ENCODE measurements at regions not wholly inside any gene's neighbourhood (a gene's known extent, or its start where the extent isn't known, plus 50 kb on each side); places are given as distances from the start of the nearest gene placed in this dataset.

DNA sequence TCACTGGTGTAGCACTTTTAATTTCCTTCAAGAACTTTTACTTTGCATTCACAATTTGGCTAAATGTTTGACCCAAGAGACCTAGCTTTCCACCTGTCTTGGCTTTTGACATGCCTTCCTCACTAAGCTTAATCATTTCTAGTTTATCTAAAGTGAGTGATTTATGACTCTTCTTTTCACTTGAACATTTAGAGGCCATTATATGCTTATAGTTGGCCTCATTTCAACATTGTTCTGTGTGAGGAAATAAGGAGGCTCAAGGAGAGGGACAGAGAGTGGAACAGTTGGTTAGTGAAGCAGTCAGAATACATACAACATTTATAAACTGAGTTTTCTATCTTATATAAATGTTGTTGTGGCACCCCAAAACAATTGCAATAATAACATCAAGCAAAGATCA, 489.3 kb upstream of the CDH2 start:
- no peak for FAIRE-seq
- Histone ChIP-seq H3K27me3 (ENCODE audit: control insufficient read depth in 1 of 2, insufficient read depth in 2 of 2, low read length in 2 of 2) (no peaks in the 10 kb centered on the region), H3K9me3 (ENCODE audit: low read length) (no peaks in the 10 kb centered on the region), H3K4me2 (ENCODE audit: low read depth, low read length) (no peak overlapping the region), H4K20me1 (ENCODE audit: insufficient read depth, low read length) (no peaks in the 10 kb centered on the region), H3K79me2 (ENCODE audit: insufficient read depth, low read length) (no peaks in the 10 kb centered on the region), H2AFZ (ENCODE audit: low read length) (no peak overlapping the region), H3K27ac (ENCODE audit: extremely low read length, insufficient read depth, low read length) (no peak overlapping the region), H3K4me1 (ENCODE audit: insufficient read depth, low read length) (no peaks in the 10 kb centered on the region), H3K9ac (ENCODE audit: insufficient read depth, low read depth, low read length) (no peak overlapping the region), H3K36me3 (replicated peaks in 1 of 2; ENCODE audit: control insufficient read depth in 1 of 2, insufficient read depth in 2 of 2, low read length in 2 of 2) (no peaks in the 10 kb centered on the region), H3K4me3 (replicated peaks in 1 of 3; ENCODE audit: insufficient read depth in 1 of 3, low read depth in 2 of 3, low read length in 3 of 3) (no peak overlapping the region)
- no peak for DNase-seq (ENCODE audit: low spot score)
- CTCF ChIA-PET (ENCODE audit: low intra/inter-chr PET ratio, low total read pairs): no interaction called here
- TF ChIP-seq ZNF816 (CRISPR knock-in tag; IDR thresholded peaks at IDR 0.05; ENCODE audit: borderline replicate concordance) (no peak), KAT2B (IDR thresholded peaks at IDR 0.05; ENCODE audit: borderline replicate concordance, low read depth, low read length) (no peak), BCLAF1 (IDR thresholded peaks at IDR 0.05) (no peak), ELF1 (CRISPR knock-in tag; IDR thresholded peaks at IDR 0.05) (no peak), ZNF670 (CRISPR knock-in tag; IDR thresholded peaks at IDR 0.05; ENCODE audit: borderline replicate concordance) (no peak), ETV6 (CRISPR knock-in tag; conservative IDR thresholded peaks at IDR 0.05) (no peak), E2F1 (CRISPR knock-in tag; IDR thresholded peaks at IDR 0.05) (no peak), JDP2 (CRISPR knock-in tag; IDR thresholded peaks at IDR 0.05; ENCODE audit: borderline replicate concordance) (no peak), MIER2 (CRISPR knock-in tag; IDR thresholded peaks at IDR 0.05) (no peak), GFI1 (CRISPR knock-in tag; IDR thresholded peaks at IDR 0.05; ENCODE audit: borderline replicate concordance) (no peak), AKAP8 (CRISPR knock-in tag; IDR thresholded peaks at IDR 0.05) (no peak), BRCA1 (CRISPR knock-in tag; IDR thresholded peaks at IDR 0.05) (no peak), FLYWCH1 (CRISPR knock-in tag; IDR thresholded peaks at IDR 0.05) (no peak)
- TF ChIP-seq, protein P1, sequence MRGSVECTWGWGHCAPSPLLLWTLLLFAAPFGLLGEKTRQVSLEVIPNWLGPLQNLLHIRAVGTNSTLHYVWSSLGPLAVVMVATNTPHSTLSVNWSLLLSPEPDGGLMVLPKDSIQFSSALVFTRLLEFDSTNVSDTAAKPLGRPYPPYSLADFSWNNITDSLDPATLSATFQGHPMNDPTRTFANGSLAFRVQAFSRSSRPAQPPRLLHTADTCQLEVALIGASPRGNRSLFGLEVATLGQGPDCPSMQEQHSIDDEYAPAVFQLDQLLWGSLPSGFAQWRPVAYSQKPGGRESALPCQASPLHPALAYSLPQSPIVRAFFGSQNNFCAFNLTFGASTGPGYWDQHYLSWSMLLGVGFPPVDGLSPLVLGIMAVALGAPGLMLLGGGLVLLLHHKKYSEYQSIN (CRISPR knock-in tag; IDR thresholded peaks at IDR 0.05; ENCODE audit: borderline replicate concordance): no peak
- TF ChIP-seq, protein P2, sequence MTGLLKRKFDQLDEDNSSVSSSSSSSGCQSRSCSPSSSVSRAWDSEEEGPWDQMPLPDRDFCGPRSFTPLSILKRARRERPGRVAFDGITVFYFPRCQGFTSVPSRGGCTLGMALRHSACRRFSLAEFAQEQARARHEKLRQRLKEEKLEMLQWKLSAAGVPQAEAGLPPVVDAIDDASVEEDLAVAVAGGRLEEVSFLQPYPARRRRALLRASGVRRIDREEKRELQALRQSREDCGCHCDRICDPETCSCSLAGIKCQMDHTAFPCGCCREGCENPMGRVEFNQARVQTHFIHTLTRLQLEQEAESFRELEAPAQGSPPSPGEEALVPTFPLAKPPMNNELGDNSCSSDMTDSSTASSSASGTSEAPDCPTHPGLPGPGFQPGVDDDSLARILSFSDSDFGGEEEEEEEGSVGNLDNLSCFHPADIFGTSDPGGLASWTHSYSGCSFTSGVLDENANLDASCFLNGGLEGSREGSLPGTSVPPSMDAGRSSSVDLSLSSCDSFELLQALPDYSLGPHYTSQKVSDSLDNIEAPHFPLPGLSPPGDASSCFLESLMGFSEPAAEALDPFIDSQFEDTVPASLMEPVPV (CRISPR knock-in tag; IDR thresholded peaks at IDR 0.05): no peak
- TF ChIP-seq, protein P3, sequence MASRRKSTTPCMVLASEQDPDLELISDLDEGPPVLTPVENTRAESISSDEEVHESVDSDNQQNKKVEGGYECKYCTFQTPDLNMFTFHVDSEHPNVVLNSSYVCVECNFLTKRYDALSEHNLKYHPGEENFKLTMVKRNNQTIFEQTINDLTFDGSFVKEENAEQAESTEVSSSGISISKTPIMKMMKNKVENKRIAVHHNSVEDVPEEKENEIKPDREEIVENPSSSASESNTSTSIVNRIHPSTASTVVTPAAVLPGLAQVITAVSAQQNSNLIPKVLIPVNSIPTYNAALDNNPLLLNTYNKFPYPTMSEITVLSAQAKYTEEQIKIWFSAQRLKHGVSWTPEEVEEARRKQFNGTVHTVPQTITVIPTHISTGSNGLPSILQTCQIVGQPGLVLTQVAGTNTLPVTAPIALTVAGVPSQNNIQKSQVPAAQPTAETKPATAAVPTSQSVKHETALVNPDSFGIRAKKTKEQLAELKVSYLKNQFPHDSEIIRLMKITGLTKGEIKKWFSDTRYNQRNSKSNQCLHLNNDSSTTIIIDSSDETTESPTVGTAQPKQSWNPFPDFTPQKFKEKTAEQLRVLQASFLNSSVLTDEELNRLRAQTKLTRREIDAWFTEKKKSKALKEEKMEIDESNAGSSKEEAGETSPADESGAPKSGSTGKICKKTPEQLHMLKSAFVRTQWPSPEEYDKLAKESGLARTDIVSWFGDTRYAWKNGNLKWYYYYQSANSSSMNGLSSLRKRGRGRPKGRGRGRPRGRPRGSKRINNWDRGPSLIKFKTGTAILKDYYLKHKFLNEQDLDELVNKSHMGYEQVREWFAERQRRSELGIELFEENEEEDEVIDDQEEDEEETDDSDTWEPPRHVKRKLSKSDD (CRISPR knock-in tag; IDR thresholded peaks at IDR 0.05; ENCODE audit: low read depth): no peak
- intact Hi-C loops (cut with micrococcal nuclease; ENCODE audit: unreplicated experiment): no loop called here
- in situ Hi-C loops (cut with HindIII; ENCODE audit: extremely low pct_ligation_motif_present, low pct_unique_long_range_greater_than_20kb): no loop called here
- POLR2A ChIA-PET: no interaction called here
- no TSS peak for BruUV-seq (replicated peaks)
- ATAC-seq: no peak
